K562 (cell line): ENCODE measurements at regions not wholly inside any gene's neighbourhood (a gene's known extent, or its start where the extent isn't known, plus 50 kb on each side); places are given as distances from the start of the nearest gene placed in this dataset.

Source experiments
- ATAC-seq: fragments of 200-7000 bp; cut with Tn5 transposase; 3 replicates; pipeline ENCODE4 v1.9.1; 2020; ENCODE audit warnings: moderate library complexity
- BruUV-seq: library from RNA; stranded (reverse); fragments of 400-500 nt; replicated peaks from 2 replicates; lab custom pipeline; 2021; lab: Mats Ljungman, UMichigan
- CTCF ChIA-PET: fragments of 300-600 bp; formaldehyde crosslinking; extraction: SDS; loops from one replicate; lab custom pipeline; 2021; ENCODE audit warnings: low intra/inter-chr PET ratio; lab: Yijun Ruan, JAX
- POLR2A ChIA-PET: fragments of 300-600, 350-650 bp; sonication (Branson Sonifier 250); formaldehyde crosslinking; extraction: SDS; loops from one replicate; lab custom pipeline; 2021; ENCODE audit warnings: antibody characterized with exemption, inconsistent platforms; lab: Yijun Ruan, JAX
- DNase-seq, 4 experiments: peaks; one replicate each; pipeline versions ENCODE4 v3.0.0 to v3.0.0-alpha.2; 2011 to 2018; ENCODE audit warnings: low spot score in 3 of 4, mixed read lengths in 3 of 4; ENCODE audit errors: extremely low read depth in 1 of 4
- FAIRE-seq: peaks from 2 replicates; lab custom pipeline; 2011; peaks lifted over from hg19 to GRCh38; lab: Jason Lieb, UNC
- H2AFZ ChIP-seq: 2 replicates; pipeline ENCODE4 v1.6.0; 2011; ENCODE audit warnings: low read depth, low read length, control low read depth, inconsistent platforms
- H3K27ac ChIP-seq: fragments of 200-600 bp; 3 replicates; pipeline ENCODE4 v1.8.0; 2011; ENCODE audit warnings: low read depth, mild to moderate bottlenecking, control low read depth, inconsistent platforms, low read length, moderate library complexity, mixed read lengths; ENCODE audit errors: extremely low read depth
- H3K27me3 ChIP-seq, 2 experiments: fragments of 300-600 bp in 1 of 2; 2 replicates in 1 of 2; 3 replicates in 1 of 2; pipeline versions ENCODE4 v1.6.0 to v1.8.0; 2011; ENCODE audit warnings: inconsistent platforms in 2 of 2, low read length in 2 of 2, mild to moderate bottlenecking in 1 of 2, mixed read lengths in 1 of 2, moderate library complexity in 1 of 2; ENCODE audit not compliant: control insufficient read depth in 2 of 2, insufficient read depth in 2 of 2
- H3K36me3 ChIP-seq: fragments of 300-600 bp; 3 replicates; pipeline ENCODE4 v1.8.0; 2011; ENCODE audit warnings: mild to moderate bottlenecking, low read length, inconsistent platforms; ENCODE audit not compliant: control insufficient read depth, insufficient read depth
- H3K4me1 ChIP-seq, 2 experiments: fragments of 200-600 bp in 1 of 2; replicated peaks in 1 of 2; 2 replicates in 1 of 2; 3 replicates in 1 of 2; pipeline versions ENCODE4 v1.5.1 to v1.8.0; 2011; ENCODE audit warnings: inconsistent platforms in 2 of 2, low read length in 2 of 2, mild to moderate bottlenecking in 1 of 2, mixed read lengths in 1 of 2, moderate library complexity in 1 of 2; ENCODE audit not compliant: control insufficient read depth in 2 of 2, insufficient read depth in 2 of 2
- H3K4me2 ChIP-seq: 2 replicates; pipeline ENCODE4 v1.6.1; 2011; ENCODE audit warnings: low read length, control low read depth, inconsistent platforms, mixed read lengths; ENCODE audit not compliant: insufficient read depth
- H3K4me3 ChIP-seq: fragments of 200-600 bp; sonication (generic), shearing (Covaris generic); 2 replicates; pipeline ENCODE4 v1.5.1; 2016; ENCODE audit warnings: control low read depth, inconsistent platforms
- H3K79me2 ChIP-seq: fragments of 200-600 bp; 3 replicates; pipeline ENCODE4 v1.8.0; 2011; ENCODE audit warnings: low read length, inconsistent platforms; ENCODE audit not compliant: control insufficient read depth, insufficient read depth
- H3K9ac ChIP-seq, 2 experiments: 2 replicates each; pipeline versions ENCODE4 v1.6.0 to v1.6.1; 2011; ENCODE audit warnings: low read depth in 2 of 2, low read length in 2 of 2, control low read depth in 1 of 2, inconsistent platforms in 1 of 2, mild to moderate bottlenecking in 1 of 2, mixed read lengths in 1 of 2; ENCODE audit not compliant: insufficient read depth in 1 of 2
- H3K9me1 ChIP-seq: one replicate; pipeline ENCODE4 v1.6.0; 2011; ENCODE audit warnings: inconsistent platforms, mild to moderate bottlenecking, low read length, moderate library complexity; ENCODE audit not compliant: control insufficient read depth, insufficient read depth
- H3K9me3 ChIP-seq: replicated peaks from 2 replicates; pipeline ENCODE4 v1.5.1; 2011; ENCODE audit warnings: low read depth, low read length, inconsistent platforms; ENCODE audit not compliant: control insufficient read depth, insufficient read depth
- H4K20me1 ChIP-seq: replicated peaks from 2 replicates; pipeline ENCODE4 v1.6.1; 2011; ENCODE audit warnings: low read length, inconsistent platforms, mixed read lengths; ENCODE audit not compliant: control insufficient read depth, insufficient read depth
- FOXP4 ChIP-seq: sonication (generic); formaldehyde crosslinking; IDR thresholded peaks from 2 replicates; pipeline ENCODE4 v1.8.0; 2022; ENCODE audit warnings: mild to moderate bottlenecking, missing genetic modification reagents, borderline replicate concordance
- GATA2 ChIP-seq: sonication (generic); formaldehyde crosslinking; IDR thresholded peaks from 2 replicates; pipeline ENCODE4 v1.4.0; 2020; ENCODE audit warnings: mild to moderate bottlenecking, missing genetic modification reagents
- HINFP ChIP-seq: fragments of 450-650 bp; conservative IDR thresholded peaks from 2 replicates; pipeline ENCODE4 v1.6.1; 2016; ENCODE audit warnings: missing genetic modification characterization, low read depth, mild to moderate bottlenecking, control low read depth, missing compliant biosample characterization
- KAT2B ChIP-seq: IDR thresholded peaks from one replicate; pipeline ENCODE4 v1.6.1; 2012; ENCODE audit warnings: low read depth, mild to moderate bottlenecking, control low read depth, inconsistent platforms, low read length, moderate library complexity
- NKRF ChIP-seq: fragments of 450-650 bp; IDR thresholded peaks from 2 replicates; pipeline ENCODE4 v1.6.1; 2016; ENCODE audit warnings: borderline replicate concordance
- SMAD1 ChIP-seq: fragments of 150-350 bp; IDR thresholded peaks from 2 replicates; pipeline ENCODE4 v1.6.1; 2014; ENCODE audit warnings: low read length, low read depth; ENCODE audit not compliant: partially characterized antibody
- SMARCA4 ChIP-seq: fragments of 450-650 bp; IDR thresholded peaks from 2 replicates; pipeline ENCODE4 v1.6.1; 2016
- TAF7 ChIP-seq: fragments of 450-650 bp; IDR thresholded peaks from 2 replicates; pipeline ENCODE4 v1.6.1; 2016; ENCODE audit warnings: missing genetic modification characterization, missing compliant biosample characterization
- USF1 ChIP-seq: sonication (generic); formaldehyde crosslinking; IDR thresholded peaks from 2 replicates; pipeline ENCODE4 v1.9.0; 2022; ENCODE audit warnings: mild to moderate bottlenecking, missing genetic modification reagents
- YY1 ChIP-seq, 3 experiments: IDR thresholded peaks; 2 replicates each; pipeline ENCODE4 v1.6.1; 2011; ENCODE audit warnings: low read length in 2 of 3, mild to moderate bottlenecking in 2 of 3, moderate library complexity in 2 of 3, borderline replicate concordance in 1 of 3, control low read depth in 1 of 3, low read depth in 1 of 3; ENCODE audit not compliant: insufficient read depth in 3 of 3, insufficient replicate concordance in 2 of 3, control insufficient read depth in 1 of 3, insufficient read length in 1 of 3; ENCODE audit errors: extremely low read depth in 1 of 3
- ZNF140 ChIP-seq: fragments of 250-450 bp; sonication (Bioruptor Pico); IDR thresholded peaks from 2 replicates; pipeline ENCODE4 v1.8.0; 2021; ENCODE audit warnings: moderate library complexity, mild to moderate bottlenecking, inconsistent platforms
- ZNF696 ChIP-seq: fragments of 250-450 bp; sonication (Bioruptor Pico); conservative IDR thresholded peaks from 2 replicates; pipeline ENCODE4 v1.4.0; 2020; ENCODE audit warnings: mild to moderate bottlenecking, moderate library complexity
- WGBS: fragments of 100-300 bp; shearing (Covaris generic); methylation state at CpG from one replicate; pipeline ENCODE4 v1.1.6; 2016; ENCODE audit warnings: low coverage, mixed read lengths; ENCODE audit not compliant: insufficient coverage; ENCODE audit errors: missing lambda C conversion rate; 5-methylcytosine and 5-hydroxymethylcytosine counted together
- in situ Hi-C: fragments of 300-500 bp; cut with MboI; formaldehyde crosslinking; loops from 4 replicates; pipeline ENCODE4 v1.15.0; 2018; ENCODE audit warnings: inconsistent platforms, mixed read lengths
- intact Hi-C: fragments of 100-400 bp; cut with micrococcal nuclease; formaldehyde crosslinking; loops from 2 replicates; pipeline ENCODE4 v1.14.2; 2022

- BruUV-seq = no TSS peak
- Histone ChIP-seq H3K9ac (no peak overlapping the region), H3K79me2 (no peaks in the 10 kb centered on the region), H3K4me1 (no peaks in the 10 kb centered on the region), H4K20me1 (peaks cover 3% of the 10 kb centered on the region; the same call in 1 of the 2 replicates), H3K27me3 (peaks cover 0 to 21% of the 10 kb centered on the region in 2 experiments; a peak in 2 of 5 replicates), H3K9me1 (no peaks in the 10 kb centered on the region), H3K4me2 (no peak overlapping the region), H3K4me3 (no peak overlapping the region), H3K27ac (no peak overlapping the region), H3K36me3 (no peaks in the 10 kb centered on the region), H2AFZ (no peak overlapping the region), H3K9me3 (no peaks in the 10 kb centered on the region)
- intact Hi-C loops = no loop called here
- no peak for FAIRE-seq
- 0% methylated on average over 4 of the region's 5 CpGs for whole genome bisulfite sequencing
- ChIA-PET POLR2A (no interaction called here), CTCF (no interaction called here)
- DNase-seq = no peak
- in situ Hi-C loops = no loop called here
- TF ChIP-seq GATA2 (CRISPR knock-in tag) (no peak), HINFP (tag) (no peak), USF1 (CRISPR knock-in tag) (no peak), SMAD1 (no peak), FOXP4 (CRISPR knock-in tag) (no peak), YY1 (IDR thresholded peaks at IDR 0.05; ENCODE audit: borderline replicate concordance in 1 of 3, control insufficient read depth in 1 of 3, extremely low read depth in 1 of 3, insufficient read depth in 3 of 3, insufficient read length in 1 of 3, insufficient replicate concordance in 2 of 3, low read depth in 1 of 3, low read length in 2 of 3) (no peak), SMARCA4 (no peak), KAT2B (no peak), ZNF140 (CRISPR knock-in tag) (no peak), TAF7 (tag) (no peak), ZNF696 (no peak), NKRF (no peak)
- no peak for ATAC-seq
These were observed 127.6 kb upstream of the TMCC3 start for GRCh38 chr12:94777936-94778335.
